Breast epithelium (tissue), 3 donors: ENCODE measurements at regions not wholly inside any gene's neighbourhood (a gene's known extent, or its start where the extent isn't known, plus 50 kb on each side); places are given as distances from the start of the nearest gene placed in this dataset.

ENCODE experiments used
- CTCF ChIP-seq, 3 donors: fragments of 450-650 bp; IDR thresholded peaks; one replicate each; pipeline ENCODE4 v1.5.1; 2016 to 2017; ENCODE audit warnings: antibody characterized with exemption in 3 of 3, mild to moderate bottlenecking in 3 of 3, moderate library complexity in 3 of 3
- POLR2A ChIP-seq: fragments of 450-650 bp; IDR thresholded peaks from one replicate; pipeline ENCODE4 v1.6.1; 2016; ENCODE audit warnings: antibody characterized with exemption, mild to moderate bottlenecking, moderate library complexity

- TF ChIP-seq CTCF (IDR thresholded peaks at IDR 0.05) (no peak), POLR2A (no peak)
Measured at GRCh38 chr11:37336401-37336800, 738.4 kb upstream of the RAG2 start.
